Heart right ventricle (tissue), 16 donors: ENCODE measurements at regions not wholly inside any gene's neighbourhood (a gene's known extent, or its start where the extent isn't known, plus 50 kb on each side); places are given as distances from the start of the nearest gene placed in this dataset.
A peak's percentile ranks its signal among the peaks of the same experiment; 100 is the strongest.

Experiments used
- ATAC-seq, 8 donors: fragments of 200-7000 bp; cut with Tn5 transposase; one replicate each; pipeline ENCODE4 v1.9.1; 2020; ENCODE audit warnings: mild to moderate bottlenecking in 8 of 8, moderate library complexity in 8 of 8, moderate number of reproducible peaks in 1 of 8
- DNase-seq, 2 donors: peaks; one replicate each; pipeline ENCODE4 v3.0.0-alpha.2; 2020
- H3K27ac ChIP-seq, 10 donors: fragments of 200-600 bp; sonication (generic) in 2 of 10; one replicate each; pipeline versions ENCODE4 v1.5.0 to v1.8.0; 2020 to 2022; ENCODE audit warnings: mild to moderate bottlenecking in 3 of 10
- H3K27me3 ChIP-seq, 7 donors: fragments of 200-600 bp; one replicate each; pipeline ENCODE4 v1.8.0; 2021 to 2022; ENCODE audit warnings: mild to moderate bottlenecking in 2 of 7
- H3K36me3 ChIP-seq, 9 donors: fragments of 200-600 bp; sonication (generic) in 1 of 9; one replicate each; pipeline versions ENCODE4 v1.5.0 to v1.8.0; 2020 to 2022; ENCODE audit warnings: mild to moderate bottlenecking in 2 of 9
- H3K4me1 ChIP-seq, 9 donors: fragments of 200-600 bp; sonication (generic) in 1 of 9; one replicate each; pipeline versions ENCODE4 v1.5.0 to v1.8.0; 2020 to 2022; ENCODE audit warnings: mild to moderate bottlenecking in 4 of 9
- H3K4me3 ChIP-seq, 10 donors: fragments of 200-600 bp; sonication (generic) in 2 of 10; one replicate each; pipeline versions ENCODE4 v1.5.0 to v1.8.0; 2020 to 2022; ENCODE audit warnings: mild to moderate bottlenecking in 7 of 10, moderate library complexity in 2 of 10
- H3K9me3 ChIP-seq, 11 donors: fragments of 200-600 bp in 10 of 11; sonication (generic) in 2 of 11; one replicate each; pipeline versions ENCODE4 v1.5.0 to v1.8.0; 2013 to 2022; ENCODE audit warnings: mild to moderate bottlenecking in 2 of 11, control low read depth in 1 of 11, moderate library complexity in 1 of 11
- CTCF ChIP-seq, 9 donors: fragments of 200-600 bp; sonication (generic) in 2 of 9; IDR thresholded peaks; one replicate each; pipeline versions ENCODE4 v1.5.0 to v1.8.0; 2021 to 2022; ENCODE audit warnings: antibody characterized with exemption in 9 of 9, mild to moderate bottlenecking in 5 of 9, moderate library complexity in 1 of 9
- WGBS, 2 donors: extraction: QIAGEN DNeasy Blood & Tissue Kit; methylation state at CpG; one replicate each; pipeline ENCODE4 v1.1.7; 2013; ENCODE audit warnings: inconsistent platforms in 1 of 2; 5-methylcytosine and 5-hydroxymethylcytosine counted together
- intact Hi-C, 10 donors: fragments of 100-400 bp; cut with DNase I; formaldehyde crosslinking; loops; one replicate each; pipeline versions ENCODE4 v1.11.1 to v1.14.2; 2022
- donor health status: Arrhythmogenic right ventricular cardiomyopathy.
- donor health status: ischemic (EF 13 %, LVEDD 7.1; RV severe dilation, severe dysfunction).
- donor health status: healthy with polysubstance abuse.
- donor health status: DM: no; HTN: yes; CAD: no.
- donor health status: DM: no; HTN: no; CAD: no.
- donor health status: ischemic (EF 25% LVEDD 6.9; RV normal size, moderate dysfunction).
- donor health status: ischemic (EF 25% LVEDD 5.7; RV mildly dilated, moderate dysfunction).
- donor health status: healthy.
- donor health status: DM: yes; HTN: yes; CAD: no.
- donor health status: Ischemic cardiomyopathy.
- donor health status: ischemic (EF 35%, LVEDD 5.7; RV mildly dilated, moderate dysfunction).
- donor health status: nonischemic (EF 11% LVEDD 7.7; RV severe dilation, severe dysfunction).
- donor health status: DM: yes; HTN: yes; CAD: no.
- donor health status: PGD.
- donor health status: ischemic (EF 29% LVEDD 5.4; RV normal size, mild dysfunction).
- donor health status: nonischemic (EF 23%, LVEDD 6.1; RV moderate dilation, normal function).

- no peak for TF ChIP-seq CTCF (IDR thresholded peaks at IDR 0.05)
- 48 to 62% methylated on average over 4 of the region's 4 CpGs for WGBS, 2 donors
- intact Hi-C loops = loop anchor here in 2 of 10 donors (10.0 kb wide), 1 partner anchor 117 kb away; no protein-coding TSS in a partner anchor
Measured at GRCh38 chr2:182581196-182581935, 134.7 kb upstream of the DNAJC10 start.

DNA sequence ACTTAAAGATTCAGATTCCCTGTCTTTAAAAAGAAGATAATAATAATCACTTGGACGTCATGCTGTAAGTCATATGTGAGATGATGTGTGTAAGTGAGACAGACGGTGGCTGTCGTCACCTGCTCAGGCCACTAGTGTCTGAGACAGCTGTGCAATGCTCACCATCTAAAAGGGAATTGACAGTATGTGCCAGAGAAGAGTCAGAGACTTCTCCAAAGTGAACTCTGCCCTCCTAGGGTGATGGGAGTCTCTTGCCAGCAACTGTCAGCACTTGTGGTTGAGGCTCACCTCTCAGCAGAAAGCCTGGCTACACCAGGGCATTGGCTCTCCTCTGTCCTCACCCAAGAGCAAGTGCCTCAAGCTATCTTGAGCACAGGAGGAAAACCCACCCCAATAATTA lies 131.6 kb upstream of the DNAJC10 start:
- no peak overlapping the region for H3K4me3 ChIP-seq
- peak overlapping the region in 1 of 10 donors; percentile 29 for H3K27ac ChIP-seq
- H3K9me3 ChIP-seq = no peaks in the 10 kb centered on the region
- ATAC-seq (peak; percentile 48 to 99 (median 89)), DNase-seq (peak; percentile 38 to 54)
- H3K27me3 ChIP-seq = no peaks in the 10 kb centered on the region
- no peaks in the 10 kb centered on the region for H3K4me1 ChIP-seq
- TF ChIP-seq CTCF (IDR thresholded peaks at IDR 0.05) = no peak
- 33 to 63% methylated on average over 3 of the region's 3 CpGs for WGBS, 2 donors
- H3K36me3 ChIP-seq = no peaks in the 10 kb centered on the region
- intact Hi-C loops = loop anchor here in 2 of 10 donors (10.0 kb wide), 1 partner anchor 120 kb away; no protein-coding TSS in a partner anchor

More at GRCh38 chr2:182581196-182581935, 134.7 kb upstream of the DNAJC10 start:
- Histone ChIP-seq H3K27ac (no peak overlapping the region), H3K4me3 (no peak overlapping the region), H3K4me1 (no peaks in the 10 kb centered on the region), H3K36me3 (no peaks in the 10 kb centered on the region), H3K27me3 (no peaks in the 10 kb centered on the region), H3K9me3 (no peaks in the 10 kb centered on the region)
- no peak for ATAC-seq
- no peak for DNase-seq

DNA sequence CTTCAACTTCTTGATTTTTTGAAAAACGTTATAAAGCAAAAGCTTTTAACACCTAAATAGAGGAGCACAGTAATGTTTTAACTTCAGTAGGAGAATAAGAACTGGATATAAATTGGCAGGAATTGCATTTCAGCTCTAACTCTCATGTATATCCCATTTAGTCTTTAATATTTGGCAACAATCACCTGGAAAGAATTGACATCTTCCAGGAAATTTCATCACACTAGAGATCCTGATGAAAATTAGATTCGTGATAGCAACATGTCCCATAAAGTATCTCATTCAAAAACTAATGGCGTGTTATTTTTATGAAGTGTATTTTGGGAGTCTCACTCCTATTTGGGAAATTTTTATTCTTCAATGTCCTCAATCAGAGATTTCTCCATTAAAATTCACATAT lies 131.1 kb upstream of the DNAJC10 start:
- no peak overlapping the region for H3K27ac ChIP-seq
- no peaks in the 10 kb centered on the region for H3K9me3 ChIP-seq
- H3K27me3 ChIP-seq = no peaks in the 10 kb centered on the region
- ATAC-seq = no peak
- intact Hi-C loops = loop anchor here in 2 of 10 donors (10.0 kb wide), 1 partner anchor 120 kb away; no protein-coding TSS in a partner anchor
- no peaks in the 10 kb centered on the region for H3K36me3 ChIP-seq
- DNase-seq = no peak
- no peak overlapping the region for H3K4me3 ChIP-seq
- no peak for TF ChIP-seq CTCF (IDR thresholded peaks at IDR 0.05)
- 61 to 68% methylated on average over 3 of the region's 3 CpGs for WGBS, 2 donors
- H3K4me1 ChIP-seq = no peaks in the 10 kb centered on the region

- intact Hi-C loops = loop anchor here in 2 of 10 donors (10.0 kb wide), 1 partner anchor 121 kb away; no protein-coding TSS in a partner anchor
- no peak for TF ChIP-seq CTCF (IDR thresholded peaks at IDR 0.05)
- Histone ChIP-seq H3K9me3 (no peaks in the 10 kb centered on the region), H3K27ac (no peak overlapping the region), H3K27me3 (no peaks in the 10 kb centered on the region), H3K4me1 (no peaks in the 10 kb centered on the region), H3K4me3 (no peak overlapping the region), H3K36me3 (no peaks in the 10 kb centered on the region)
- ATAC-seq (no peak), DNase-seq (no peak)
- WGBS, 2 donors = 76 to 90% methylated on average over 2 of the region's 2 CpGs
Measured at GRCh38 chr2:182585430-182585829, 130.6 kb upstream of the DNAJC10 start.
